ENCODE measurements at regions not wholly inside any gene's neighbourhood (a gene's known extent, or its start where the extent isn't known, plus 50 kb on each side); places are given as distances from the start of the nearest gene placed in this dataset.

- no peak overlapping the region for H3K9ac ChIP-seq (ENCODE audit: extremely low read depth, low read length, poor library complexity, severe bottlenecking)
- Mint-ChIP-seq H3K36me3 (ENCODE audit: low read depth) (no peaks in the 10 kb centered on the region), H3K27me3 (ENCODE audit: insufficient read depth) (no peaks in the 10 kb centered on the region), H3K4me1 (no peaks in the 10 kb centered on the region), H3K27ac (no peak overlapping the region), H3K9me3 (peaks cover 46% of the 10 kb centered on the region), H3K4me3 (no peak overlapping the region)
- no peak for TF ChIP-seq CTCF (conservative IDR thresholded peaks at IDR 0.05)
- no peak overlapping the region for H3K4me3 ChIP-seq (ENCODE audit: low read length)
- no peaks in the 10 kb centered on the region for H3K4me1 ChIP-seq (ENCODE audit: control insufficient read depth, insufficient read depth, low read length)
- whole genome bisulfite sequencing, 2 experiments (ENCODE audit: insufficient coverage in 1 of 2, insufficient read length in 1 of 2): 82 to 100% methylated on average over 1 to 2 of the region's 2 CpGs
- no peaks in the 10 kb centered on the region for H3K9me3 ChIP-seq (ENCODE audit: control insufficient read depth, low read length)
- peaks cover 9% of the 10 kb centered on the region for H3K27me3 ChIP-seq (ENCODE audit: control insufficient read depth, insufficient read depth, low read length, poor library complexity, severe bottlenecking)
- H3K27ac ChIP-seq (ENCODE audit: low read depth, low read length): no peak overlapping the region
- DNase-seq: no peak
- H3K36me3 ChIP-seq (ENCODE audit: control insufficient read depth, insufficient read depth, low read length): no peaks in the 10 kb centered on the region
Measured at GRCh38 chrX:65883556-65883955, 156.3 kb downstream of the VSIG4 start.

DNA sequence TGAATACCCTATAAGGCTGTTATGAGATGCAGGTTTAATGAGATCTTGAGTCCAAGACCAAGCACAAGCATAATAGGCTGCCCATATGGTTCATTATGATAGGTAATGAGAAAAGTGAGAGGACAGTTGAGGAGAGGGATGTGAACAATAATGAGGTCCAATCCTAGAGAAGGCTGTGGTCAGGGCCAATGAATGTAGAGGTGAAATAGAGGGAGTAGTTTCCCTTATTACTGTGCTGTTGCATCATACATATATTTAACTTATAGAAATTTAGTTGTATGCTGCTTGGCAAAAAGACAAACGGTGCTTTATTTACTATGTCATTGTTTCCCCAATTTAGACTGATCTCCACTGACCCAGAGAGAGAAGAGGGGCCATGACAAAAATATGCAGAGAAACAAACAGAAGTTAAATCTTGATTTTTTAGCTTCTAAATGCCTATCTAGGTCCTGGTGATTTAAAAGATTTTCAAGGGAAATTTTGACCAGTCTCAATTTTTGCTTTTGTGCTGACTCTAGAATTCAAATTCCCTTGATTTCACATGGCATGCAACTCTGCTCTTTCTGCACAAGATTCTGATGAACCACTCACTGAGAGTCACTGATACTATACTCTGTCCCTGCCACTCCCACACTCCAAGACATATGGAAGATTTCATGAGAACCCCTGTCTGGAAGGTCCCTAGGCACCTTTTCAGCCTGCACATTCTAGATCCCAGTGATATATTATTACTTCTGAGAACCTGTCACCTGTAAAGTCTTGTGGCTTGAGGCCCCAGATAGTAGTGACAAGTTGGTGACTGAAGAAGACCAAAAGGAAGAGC lies 159.7 kb downstream of the VSIG4 start:
- peaks cover 38% of the 10 kb centered on the region for H3K9me3 Mint-ChIP-seq
- Histone ChIP-seq H3K4me3 (ENCODE audit: low read length) (no peak overlapping the region), H3K36me3 (ENCODE audit: control insufficient read depth, insufficient read depth, low read length) (no peaks in the 10 kb centered on the region), H3K9ac (ENCODE audit: extremely low read depth, low read length, poor library complexity, severe bottlenecking) (no peak overlapping the region), H3K27me3 (ENCODE audit: control insufficient read depth, insufficient read depth, low read length, poor library complexity, severe bottlenecking) (peaks cover 9% of the 10 kb centered on the region), H3K27ac (ENCODE audit: low read depth, low read length) (no peak overlapping the region), H3K4me1 (ENCODE audit: control insufficient read depth, insufficient read depth, low read length) (no peaks in the 10 kb centered on the region), H3K9me3 (ENCODE audit: control insufficient read depth, low read length) (no peaks in the 10 kb centered on the region)
- H3K4me1 Mint-ChIP-seq: no peaks in the 10 kb centered on the region
- no peak for DNase-seq
- WGBS, 2 experiments (ENCODE audit: insufficient coverage in 1 of 2, insufficient read length in 1 of 2): 100% methylated on average over 1 of the region's 1 CpG; no CpG with 5 or more reads in 1 of the 2 experiments
- H3K4me3 Mint-ChIP-seq: no peak overlapping the region
- no peak for TF ChIP-seq CTCF (conservative IDR thresholded peaks at IDR 0.05)
- H3K27me3 Mint-ChIP-seq (ENCODE audit: insufficient read depth): no peaks in the 10 kb centered on the region
- no peak overlapping the region for H3K27ac Mint-ChIP-seq
- no peaks in the 10 kb centered on the region for H3K36me3 Mint-ChIP-seq (ENCODE audit: low read depth)

DNA sequence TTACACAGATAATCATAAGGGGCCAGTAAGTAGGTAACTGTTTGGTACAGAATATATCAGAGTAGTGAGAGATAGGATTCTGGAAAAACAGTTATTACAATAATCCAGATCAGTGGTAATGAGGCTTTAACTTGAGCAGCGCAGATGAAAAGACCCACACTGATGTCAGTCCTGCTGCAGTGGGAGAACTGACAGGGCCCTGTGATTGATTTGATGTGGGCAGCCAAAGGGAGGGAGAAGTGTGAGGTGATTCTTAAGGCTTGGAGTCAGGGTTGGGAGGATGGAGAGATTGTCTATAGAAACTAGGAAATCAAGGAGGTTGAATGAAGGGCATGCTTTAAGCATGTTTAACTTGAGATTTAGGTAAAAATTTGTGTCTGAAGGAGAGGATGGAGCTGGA lies 161.4 kb downstream of the VSIG4 start:
- Mint-ChIP-seq H3K4me3 (no peak overlapping the region), H3K9me3 (peaks cover 43% of the 10 kb centered on the region), H3K36me3 (ENCODE audit: low read depth) (no peaks in the 10 kb centered on the region), H3K4me1 (no peaks in the 10 kb centered on the region), H3K27me3 (ENCODE audit: insufficient read depth) (no peaks in the 10 kb centered on the region), H3K27ac (no peak overlapping the region)
- Histone ChIP-seq H3K27ac (ENCODE audit: low read depth, low read length) (no peak overlapping the region), H3K4me1 (ENCODE audit: control insufficient read depth, insufficient read depth, low read length) (no peaks in the 10 kb centered on the region), H3K36me3 (ENCODE audit: control insufficient read depth, insufficient read depth, low read length) (no peaks in the 10 kb centered on the region), H3K27me3 (ENCODE audit: control insufficient read depth, insufficient read depth, low read length, poor library complexity, severe bottlenecking) (peaks cover 6% of the 10 kb centered on the region), H3K4me3 (ENCODE audit: low read length) (no peak overlapping the region), H3K9me3 (ENCODE audit: control insufficient read depth, low read length) (no peaks in the 10 kb centered on the region), H3K9ac (ENCODE audit: extremely low read depth, low read length, poor library complexity, severe bottlenecking) (no peak overlapping the region)
- no peak for TF ChIP-seq CTCF (conservative IDR thresholded peaks at IDR 0.05)
- WGBS, 2 experiments (ENCODE audit: insufficient coverage in 1 of 2, insufficient read length in 1 of 2): 95% methylated on average over 1 of the region's 1 CpG; no CpG with 5 or more reads in 1 of the 2 experiments
- DNase-seq: no peak

All from endodermal cell (in vitro differentiated cells).